ENCODE measurements at regions not wholly inside any gene's neighbourhood (a gene's known extent, or its start where the extent isn't known, plus 50 kb on each side); places are given as distances from the start of the nearest gene placed in this dataset.

- TF ChIP-seq TAF1 (conservative IDR thresholded peaks at IDR 0.05) (no peak), ZBTB33 (IDR thresholded peaks at IDR 0.05) (no peak), MAX (IDR thresholded peaks at IDR 0.05) (no peak), JUND (IDR thresholded peaks at IDR 0.05) (no peak), SP1 (IDR thresholded peaks at IDR 0.05) (no peak), REST (IDR thresholded peaks at IDR 0.05) (no peak), CTCF (IDR thresholded peaks at IDR 0.05; ENCODE audit: low read depth, low read length, missing input control) (no peak), EGR1 (IDR thresholded peaks at IDR 0.05; ENCODE audit: low read depth in 2 of 2) (no peak), RXRA (IDR thresholded peaks at IDR 0.05) (no peak), RAD21 (IDR thresholded peaks at IDR 0.05) (no peak), YY1 (IDR thresholded peaks at IDR 0.05) (no peak)
Observed at GRCh38 chr3:66554178-66554577, 53.4 kb upstream of the LRIG1 start.

Measured in liver (tissue), 3 donors.